T-helper 1 cell treated with Interleukin-12 subunit alpha and Interleukin-12 subunit beta and Interleukin-4 antibody, amounts not matched to agents 30 μg/mL and 1 μg/mL, for 36 hours (primary cell): ENCODE measurements at regions not wholly inside any gene's neighbourhood (a gene's known extent, or its start where the extent isn't known, plus 50 kb on each side); places are given as distances from the start of the nearest gene placed in this dataset.
"Not testable (repeated sequence)": the region's sequence is repeated elsewhere in the genome, so short reads cannot be mapped to it uniquely, and the experiment has no call there.

Experiments
- H3K27ac Mint-ChIP-seq: one replicate; pipeline ENCODE4 v1.8.0; 2021; ENCODE audit warnings: mild to moderate bottlenecking, mixed read lengths
- H3K27me3 Mint-ChIP-seq: one replicate; pipeline ENCODE4 v1.8.0; 2021; ENCODE audit warnings: low read depth, mixed read lengths
- H3K36me3 Mint-ChIP-seq: one replicate; pipeline ENCODE4 v1.8.0; 2021; ENCODE audit warnings: low read depth, mixed read lengths
- H3K4me1 Mint-ChIP-seq: one replicate; pipeline ENCODE4 v1.8.0; 2021; ENCODE audit warnings: low read depth, mixed read lengths
- H3K4me3 Mint-ChIP-seq: one replicate; pipeline ENCODE4 v1.8.0; 2021; ENCODE audit warnings: mild to moderate bottlenecking, moderate library complexity, mixed read lengths
- H3K9me3 Mint-ChIP-seq: one replicate; pipeline ENCODE4 v1.8.0; 2021; ENCODE audit warnings: mixed read lengths

- not testable (repeated sequence) for H3K4me3 Mint-ChIP-seq, H3K4me1 Mint-ChIP-seq, H3K27ac Mint-ChIP-seq, H3K27me3 Mint-ChIP-seq, H3K36me3 Mint-ChIP-seq
- H3K9me3 Mint-ChIP-seq, result peaks cover 29% of the 10 kb centered on the region
These were observed 1000.9 kb upstream of the CDH18 start for GRCh38 chr5:20988933-20989332.

GRCh38 chr5:20985754-20986153 lies 997.8 kb upstream of the CDH18 start:
- no peaks in the 10 kb centered on the region for H3K4me1 Mint-ChIP-seq
- no peak overlapping the region for H3K27ac Mint-ChIP-seq
- H3K27me3 Mint-ChIP-seq, result no peaks in the 10 kb centered on the region
- H3K36me3 Mint-ChIP-seq, result no peaks in the 10 kb centered on the region
- peaks cover 18% of the 10 kb centered on the region for H3K9me3 Mint-ChIP-seq
- H3K4me3 Mint-ChIP-seq, result no peak overlapping the region

- H3K27me3 Mint-ChIP-seq, result no peaks in the 10 kb centered on the region
- H3K9me3 Mint-ChIP-seq, result peaks cover 3% of the 10 kb centered on the region
- no peak overlapping the region for H3K27ac Mint-ChIP-seq
- H3K36me3 Mint-ChIP-seq, result no peaks in the 10 kb centered on the region
- H3K4me3 Mint-ChIP-seq, result no peak overlapping the region
- H3K4me1 Mint-ChIP-seq, result no peaks in the 10 kb centered on the region
These were observed 986.4 kb upstream of the CDH18 start for GRCh38 chr5:20974426-20974825.

GRCh38 chr5:20972419-20972925 lies 984.5 kb upstream of the CDH18 start:
- no peaks in the 10 kb centered on the region for H3K4me1 Mint-ChIP-seq
- no peaks in the 10 kb centered on the region for H3K36me3 Mint-ChIP-seq
- H3K4me3 Mint-ChIP-seq, result no peak overlapping the region
- no peaks in the 10 kb centered on the region for H3K27me3 Mint-ChIP-seq
- no peak overlapping the region for H3K27ac Mint-ChIP-seq
- peaks cover 3% of the 10 kb centered on the region for H3K9me3 Mint-ChIP-seq

GRCh38 chr5:20959347-20959746 lies 971.3 kb upstream of the CDH18 start:
- Mint-ChIP-seq H3K4me1 (no peaks in the 10 kb centered on the region), H3K27ac (no peak overlapping the region), H3K36me3 (no peaks in the 10 kb centered on the region), H3K4me3 (no peak overlapping the region), H3K27me3 (no peaks in the 10 kb centered on the region), H3K9me3 (peaks cover 5% of the 10 kb centered on the region)

GRCh38 chr5:20958641-20959040 lies 970.6 kb upstream of the CDH18 start:
- Mint-ChIP-seq H3K27me3 (no peaks in the 10 kb centered on the region), H3K4me3 (no peak overlapping the region), H3K4me1 (no peaks in the 10 kb centered on the region), H3K27ac (no peak overlapping the region), H3K36me3 (no peaks in the 10 kb centered on the region), H3K9me3 (peaks cover 5% of the 10 kb centered on the region)

GRCh38 chr5:20956134-20956533 lies 968.1 kb upstream of the CDH18 start:
- no peaks in the 10 kb centered on the region for H3K27me3 Mint-ChIP-seq
- no peak overlapping the region for H3K27ac Mint-ChIP-seq
- peaks cover 5% of the 10 kb centered on the region for H3K9me3 Mint-ChIP-seq
- no peak overlapping the region for H3K4me3 Mint-ChIP-seq
- no peaks in the 10 kb centered on the region for H3K4me1 Mint-ChIP-seq
- H3K36me3 Mint-ChIP-seq, result no peaks in the 10 kb centered on the region

GRCh38 chr5:20949636-20950035 lies 961.6 kb upstream of the CDH18 start:
- Mint-ChIP-seq H3K27me3 (no peaks in the 10 kb centered on the region), H3K36me3 (no peaks in the 10 kb centered on the region), H3K9me3 (peaks cover 7% of the 10 kb centered on the region), H3K27ac (no peak overlapping the region), H3K4me3 (no peak overlapping the region), H3K4me1 (no peaks in the 10 kb centered on the region)

- H3K9me3 Mint-ChIP-seq, result peaks cover 11% of the 10 kb centered on the region
- not testable (repeated sequence) for H3K4me1 Mint-ChIP-seq, H3K27me3 Mint-ChIP-seq, H3K36me3 Mint-ChIP-seq, H3K27ac Mint-ChIP-seq, H3K4me3 Mint-ChIP-seq
These were observed 955.4 kb upstream of the CDH18 start for GRCh38 chr5:20943183-20943971.

GRCh38 chr5:20942603-20943002 lies 954.6 kb upstream of the CDH18 start:
- H3K36me3 Mint-ChIP-seq, H3K27ac Mint-ChIP-seq, H3K27me3 Mint-ChIP-seq, H3K4me1 Mint-ChIP-seq, H3K4me3 Mint-ChIP-seq: not testable (repeated sequence)
- H3K9me3 Mint-ChIP-seq, result peaks cover 14% of the 10 kb centered on the region

- not testable (repeated sequence) for H3K27me3 Mint-ChIP-seq, H3K36me3 Mint-ChIP-seq, H3K4me3 Mint-ChIP-seq, H3K4me1 Mint-ChIP-seq, H3K27ac Mint-ChIP-seq
- peaks cover 14% of the 10 kb centered on the region for H3K9me3 Mint-ChIP-seq
These were observed 952.8 kb upstream of the CDH18 start for GRCh38 chr5:20940786-20941185.

GRCh38 chr5:20890936-20891335 lies 902.9 kb upstream of the CDH18 start:
- not testable (repeated sequence) for H3K36me3 Mint-ChIP-seq, H3K27ac Mint-ChIP-seq, H3K4me1 Mint-ChIP-seq, H3K27me3 Mint-ChIP-seq, H3K4me3 Mint-ChIP-seq
- H3K9me3 Mint-ChIP-seq, result peaks cover 29% of the 10 kb centered on the region

- H3K4me3 Mint-ChIP-seq, H3K36me3 Mint-ChIP-seq, H3K27ac Mint-ChIP-seq, H3K4me1 Mint-ChIP-seq, H3K27me3 Mint-ChIP-seq, H3K9me3 Mint-ChIP-seq: not testable (repeated sequence)
These were observed 887.7 kb upstream of the CDH18 start for GRCh38 chr5:20875726-20876125.

- not testable (repeated sequence) for H3K9me3 Mint-ChIP-seq, H3K4me1 Mint-ChIP-seq, H3K27ac Mint-ChIP-seq, H3K27me3 Mint-ChIP-seq, H3K4me3 Mint-ChIP-seq, H3K36me3 Mint-ChIP-seq
These were observed 877.9 kb upstream of the CDH18 start for GRCh38 chr5:20865892-20866291.

- H3K4me3 Mint-ChIP-seq, result no peak overlapping the region
- no peak overlapping the region for H3K27ac Mint-ChIP-seq
- no peaks in the 10 kb centered on the region for H3K27me3 Mint-ChIP-seq
- H3K4me1 Mint-ChIP-seq, result no peaks in the 10 kb centered on the region
- no peaks in the 10 kb centered on the region for H3K9me3 Mint-ChIP-seq
- H3K36me3 Mint-ChIP-seq, result no peaks in the 10 kb centered on the region
These were observed 845.2 kb upstream of the CDH18 start for GRCh38 chr5:20833081-20833627.
